Stomach smooth muscle (tissue), 2 donors: ENCODE measurements at regions not wholly inside any gene's neighbourhood (a gene's known extent, or its start where the extent isn't known, plus 50 kb on each side); places are given as distances from the start of the nearest gene placed in this dataset.
A peak's percentile ranks its signal among the peaks of the same experiment; 100 is the strongest.
"Not testable (repeated sequence)": the region's sequence is repeated elsewhere in the genome, so short reads cannot be mapped to it uniquely, and the experiment has no call there.

Experiments
- H3K27ac ChIP-seq: one replicate; pipeline ENCODE4 v1.7.0; 2013; ENCODE audit warnings: mild to moderate bottlenecking, low read length, inconsistent platforms
- H3K27me3 ChIP-seq, 2 donors: one replicate each; pipeline ENCODE4 v1.7.0; 2013; ENCODE audit warnings: low read length in 2 of 2; ENCODE audit not compliant: insufficient read depth in 2 of 2, control insufficient read depth in 1 of 2
- H3K36me3 ChIP-seq, 2 donors: one replicate each; pipeline ENCODE4 v1.7.0; 2013; ENCODE audit warnings: low read length in 2 of 2; ENCODE audit not compliant: control insufficient read depth in 2 of 2, insufficient read depth in 2 of 2
- H3K4me1 ChIP-seq: one replicate; pipeline ENCODE4 v1.7.0; 2013; ENCODE audit warnings: low read length; ENCODE audit not compliant: control insufficient read depth, insufficient read depth
- H3K4me3 ChIP-seq, 2 donors: one replicate each; pipeline ENCODE4 v1.7.0; 2013; ENCODE audit warnings: low read length in 2 of 2
- H3K9ac ChIP-seq, 2 donors: one replicate each; pipeline ENCODE4 v1.7.0; 2013; ENCODE audit warnings: low read length in 2 of 2, mild to moderate bottlenecking in 1 of 2
- H3K9me3 ChIP-seq, 2 donors: one replicate each; pipeline ENCODE4 v1.7.0; 2013; ENCODE audit warnings: low read length in 2 of 2; ENCODE audit not compliant: control insufficient read depth in 2 of 2
- donor health status: healthy.
- donor health status: Pancreatic carcinoma.

GRCh38 chr2:37722971-37723370, 51.5 kb upstream of the CDC42EP3 start:
- not testable (repeated sequence) for H3K27ac ChIP-seq, H3K27me3 ChIP-seq, H3K4me1 ChIP-seq, H3K36me3 ChIP-seq, H3K9me3 ChIP-seq, H3K4me3 ChIP-seq, H3K9ac ChIP-seq

DNA sequence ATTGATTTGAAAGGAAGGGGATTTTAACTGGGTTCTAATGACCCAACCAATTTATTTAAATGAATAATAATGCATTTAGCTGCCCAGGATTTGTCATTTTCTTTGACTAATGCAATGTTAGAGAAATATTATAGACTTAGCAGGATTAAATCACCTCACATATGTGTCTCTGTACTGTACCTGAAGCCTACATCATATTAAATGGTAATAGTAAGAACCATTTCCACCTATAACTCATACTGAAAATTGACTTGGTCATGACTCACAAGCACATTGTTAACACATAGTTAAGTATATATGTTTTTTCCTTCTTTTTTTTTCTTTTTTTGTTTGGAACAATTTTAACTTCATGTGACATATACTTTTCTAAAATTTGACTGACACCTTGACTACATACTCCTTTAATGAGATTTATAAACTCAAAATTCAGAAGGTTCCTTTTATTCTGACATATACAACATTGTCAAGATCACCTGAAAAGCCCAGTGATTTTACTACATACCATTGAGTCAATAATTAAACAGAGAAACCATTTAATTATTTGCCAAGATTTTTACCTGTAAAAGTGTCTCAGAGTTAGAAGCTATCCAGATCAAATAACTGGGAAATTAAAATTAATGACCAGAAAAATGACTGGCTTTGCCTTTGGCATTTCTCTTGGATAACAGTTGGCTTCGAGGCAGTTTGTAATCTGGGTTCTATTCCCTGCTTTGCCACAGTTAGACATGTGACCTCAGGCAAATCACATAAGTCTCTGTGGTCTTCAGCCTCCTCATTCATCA, 58.8 kb upstream of the CDC42EP3 start:
- Histone ChIP-seq H3K4me3 (no peak overlapping the region), H3K27me3 (no peaks in the 10 kb centered on the region), H3K9ac (no peak overlapping the region), H3K27ac (no peak overlapping the region), H3K4me1 (peaks cover 5% of the 10 kb centered on the region), H3K9me3 (no peaks in the 10 kb centered on the region), H3K36me3 (no peaks in the 10 kb centered on the region)

GRCh38 chr2:37732412-37732811, 61.0 kb upstream of the CDC42EP3 start:
- not testable (repeated sequence) for H3K4me1 ChIP-seq, H3K9me3 ChIP-seq, H3K27me3 ChIP-seq, H3K36me3 ChIP-seq, H3K4me3 ChIP-seq, H3K9ac ChIP-seq, H3K27ac ChIP-seq

GRCh38 chr2:37733251-37733650, 61.8 kb upstream of the CDC42EP3 start:
- no peaks in the 10 kb centered on the region for H3K27me3 ChIP-seq
- H3K4me3 ChIP-seq, result no peak overlapping the region
- peaks cover 8% of the 10 kb centered on the region for H3K4me1 ChIP-seq
- H3K36me3 ChIP-seq, result no peaks in the 10 kb centered on the region
- no peaks in the 10 kb centered on the region for H3K9me3 ChIP-seq
- H3K9ac ChIP-seq, result no peak overlapping the region
- H3K27ac ChIP-seq, result no peak overlapping the region

DNA sequence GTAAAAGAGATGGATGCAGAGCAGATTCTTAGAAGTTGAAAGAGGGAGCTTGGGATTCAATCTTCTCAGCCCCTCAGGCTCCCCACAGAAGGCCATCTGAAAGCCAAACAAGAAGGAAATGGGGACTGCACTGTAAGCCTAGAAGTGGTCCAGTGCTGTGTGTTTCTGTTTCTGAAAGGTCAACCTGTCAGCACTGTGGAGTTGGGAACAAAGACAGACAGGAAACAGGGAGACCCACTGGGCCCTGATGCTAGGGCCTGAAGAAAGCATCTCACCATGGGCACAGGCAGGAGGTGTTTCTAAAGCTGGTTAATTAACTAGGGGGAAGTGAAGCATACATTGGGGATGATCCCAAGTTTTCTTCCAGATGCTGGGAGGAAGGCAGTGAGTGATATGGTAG, 62.5 kb upstream of the CDC42EP3 start:
- not testable (repeated sequence) for H3K9ac ChIP-seq, H3K27me3 ChIP-seq, H3K36me3 ChIP-seq, H3K4me3 ChIP-seq, H3K4me1 ChIP-seq, H3K9me3 ChIP-seq
- peak overlapping the region; percentile 11 for H3K27ac ChIP-seq

GRCh38 chr2:37734891-37735523, 63.6 kb upstream of the CDC42EP3 start:
- peak overlapping the region; percentile 6 for H3K9ac ChIP-seq
- peak overlapping the region in 1 of 2 donors; percentile 30 for H3K4me3 ChIP-seq
- not testable (repeated sequence) for H3K36me3 ChIP-seq, H3K27me3 ChIP-seq, H3K9me3 ChIP-seq, H3K4me1 ChIP-seq
- peak overlapping the region; percentile 71 for H3K27ac ChIP-seq

DNA sequence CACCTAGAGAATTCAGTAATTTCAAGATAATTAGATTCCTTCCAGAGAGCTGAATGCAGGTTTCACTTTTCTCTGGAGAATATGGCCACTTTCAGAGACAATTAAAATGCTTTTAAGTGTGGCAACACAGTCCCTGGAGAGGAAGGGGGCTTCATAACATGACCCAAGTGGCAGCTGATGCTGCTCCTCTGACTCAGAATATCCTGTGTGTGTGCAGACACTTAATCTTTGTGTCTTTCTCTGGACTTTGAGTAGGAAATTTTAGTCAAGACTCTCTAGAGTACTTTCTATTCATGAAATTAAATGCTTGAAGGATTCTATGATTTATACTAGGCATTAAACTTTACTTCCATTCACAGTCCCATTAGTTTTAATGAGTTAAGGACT, 64.1 kb upstream of the CDC42EP3 start:
- Histone ChIP-seq H3K9ac (peak overlapping the region; percentile 6 to 21), H3K27ac (peak overlapping the region; percentile 71), H3K4me3 (peak overlapping the region in 1 of 2 donors; percentile 30)
- H3K27me3 ChIP-seq, H3K9me3 ChIP-seq, H3K36me3 ChIP-seq, H3K4me1 ChIP-seq: not testable (repeated sequence)

- H3K27ac ChIP-seq, result no peak overlapping the region
- H3K9ac ChIP-seq, result no peak overlapping the region
- H3K4me1 ChIP-seq, result peaks cover 8% of the 10 kb centered on the region
- H3K36me3 ChIP-seq, result no peaks in the 10 kb centered on the region
- H3K27me3 ChIP-seq, result no peaks in the 10 kb centered on the region
- H3K4me3 ChIP-seq, result no peak overlapping the region
- no peaks in the 10 kb centered on the region for H3K9me3 ChIP-seq
Observed at GRCh38 chr2:37737507-37737906, 66.1 kb upstream of the CDC42EP3 start.

- Histone ChIP-seq H3K9me3 (no peaks in the 10 kb centered on the region), H3K4me3 (no peak overlapping the region), H3K36me3 (no peaks in the 10 kb centered on the region), H3K27ac (no peak overlapping the region), H3K4me1 (peaks cover 8% of the 10 kb centered on the region), H3K9ac (no peak overlapping the region), H3K27me3 (no peaks in the 10 kb centered on the region)
Observed at GRCh38 chr2:37738266-37738885, 66.9 kb upstream of the CDC42EP3 start.

- no peak overlapping the region for H3K9ac ChIP-seq
- no peak overlapping the region for H3K4me3 ChIP-seq
- H3K9me3 ChIP-seq, result no peaks in the 10 kb centered on the region
- H3K36me3 ChIP-seq, result no peaks in the 10 kb centered on the region
- no peak overlapping the region for H3K27ac ChIP-seq
- no peaks in the 10 kb centered on the region for H3K27me3 ChIP-seq
- H3K4me1 ChIP-seq, result peaks cover 3% of the 10 kb centered on the region
Observed at GRCh38 chr2:37739153-37739552, 67.7 kb upstream of the CDC42EP3 start.

GRCh38 chr2:37740164-37740739, 68.8 kb upstream of the CDC42EP3 start:
- H3K27ac ChIP-seq, result no peak overlapping the region
- no peak overlapping the region for H3K9ac ChIP-seq
- no peaks in the 10 kb centered on the region for H3K27me3 ChIP-seq

More at GRCh38 chr2:37740164-37740739, 68.8 kb upstream of the CDC42EP3 start:
- no peaks in the 10 kb centered on the region for H3K36me3 ChIP-seq
- H3K4me3 ChIP-seq, result no peak overlapping the region
- no peaks in the 10 kb centered on the region for H3K9me3 ChIP-seq
- peaks cover 2% of the 10 kb centered on the region for H3K4me1 ChIP-seq
